ENCODE measurements at regions not wholly inside any gene's neighbourhood (a gene's known extent, or its start where the extent isn't known, plus 50 kb on each side); places are given as distances from the start of the nearest gene placed in this dataset.

- TF ChIP-seq, protein P1, sequence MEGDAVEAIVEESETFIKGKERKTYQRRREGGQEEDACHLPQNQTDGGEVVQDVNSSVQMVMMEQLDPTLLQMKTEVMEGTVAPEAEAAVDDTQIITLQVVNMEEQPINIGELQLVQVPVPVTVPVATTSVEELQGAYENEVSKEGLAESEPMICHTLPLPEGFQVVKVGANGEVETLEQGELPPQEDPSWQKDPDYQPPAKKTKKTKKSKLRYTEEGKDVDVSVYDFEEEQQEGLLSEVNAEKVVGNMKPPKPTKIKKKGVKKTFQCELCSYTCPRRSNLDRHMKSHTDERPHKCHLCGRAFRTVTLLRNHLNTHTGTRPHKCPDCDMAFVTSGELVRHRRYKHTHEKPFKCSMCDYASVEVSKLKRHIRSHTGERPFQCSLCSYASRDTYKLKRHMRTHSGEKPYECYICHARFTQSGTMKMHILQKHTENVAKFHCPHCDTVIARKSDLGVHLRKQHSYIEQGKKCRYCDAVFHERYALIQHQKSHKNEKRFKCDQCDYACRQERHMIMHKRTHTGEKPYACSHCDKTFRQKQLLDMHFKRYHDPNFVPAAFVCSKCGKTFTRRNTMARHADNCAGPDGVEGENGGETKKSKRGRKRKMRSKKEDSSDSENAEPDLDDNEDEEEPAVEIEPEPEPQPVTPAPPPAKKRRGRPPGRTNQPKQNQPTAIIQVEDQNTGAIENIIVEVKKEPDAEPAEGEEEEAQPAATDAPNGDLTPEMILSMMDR (IDR thresholded peaks at IDR 0.05; ENCODE audit: low read length) = no peak
- no peak for TF ChIP-seq EZH2 (optimal IDR thresholded peaks at IDR 0.05; ENCODE audit: low read depth, low read length)
Measured at GRCh38 chr7:68904630-68905029, 693.6 kb upstream of the AUTS2 start.
